PFSK-1 (cell line): ENCODE measurements at regions not wholly inside any gene's neighbourhood (a gene's known extent, or its start where the extent isn't known, plus 50 kb on each side); places are given as distances from the start of the nearest gene placed in this dataset.

Source experiments
- FOXP2 ChIP-seq: optimal IDR thresholded peaks from 2 replicates; pipeline ENCODE3; 2011; ENCODE audit warnings: borderline replicate concordance, control low read depth, inconsistent platforms; ENCODE audit not compliant: insufficient read depth; ENCODE audit errors: extremely low read length, extremely low read depth
- POLR2AphosphoS5 ChIP-seq: IDR thresholded peaks from 2 replicates; pipeline ENCODE4 v1.6.1; 2012; ENCODE audit warnings: low read depth, mild to moderate bottlenecking, control low read depth, low read length, moderate library complexity
- REST ChIP-seq, 2 experiments: IDR thresholded peaks; 2 replicates each; pipeline versions ENCODE4 v1.6.1 to v1.8.0; 2011 to 2012; ENCODE audit warnings: low read depth in 2 of 2, low read length in 2 of 2, control low read depth in 1 of 2, inconsistent platforms in 1 of 2, mild to moderate bottlenecking in 1 of 2, moderate library complexity in 1 of 2; ENCODE audit not compliant: insufficient read depth in 1 of 2
- SIN3A ChIP-seq: IDR thresholded peaks from 2 replicates; pipeline ENCODE4 v1.6.1; 2012; ENCODE audit warnings: mild to moderate bottlenecking, low read length, moderate library complexity, borderline replicate concordance; ENCODE audit not compliant: insufficient read depth
- TAF1 ChIP-seq: IDR thresholded peaks from 2 replicates; pipeline ENCODE4 v1.6.1; 2012; ENCODE audit warnings: low read length, control low read depth, borderline replicate concordance; ENCODE audit not compliant: insufficient read depth

GRCh38 chr1:98316286-98316905 lies 345.1 kb upstream of the SNX7 start:
- TF ChIP-seq FOXP2 = no peak
- TF ChIP-seq REST (IDR thresholded peaks at IDR 0.05; ENCODE audit: insufficient read depth in 1 of 2, low read depth in 2 of 2, low read length in 2 of 2) = no peak
- TF ChIP-seq POLR2AphosphoS5 = no peak
- no peak for TF ChIP-seq TAF1
- no peak for TF ChIP-seq SIN3A

GRCh38 chr1:98315309-98315708 lies 346.2 kb upstream of the SNX7 start:
- TF ChIP-seq SIN3A = no peak
- no peak for TF ChIP-seq FOXP2
- no peak for TF ChIP-seq REST (IDR thresholded peaks at IDR 0.05; ENCODE audit: insufficient read depth in 1 of 2, low read depth in 2 of 2, low read length in 2 of 2)
- TF ChIP-seq TAF1 = no peak
- TF ChIP-seq POLR2AphosphoS5 = no peak

GRCh38 chr1:98314601-98315000 lies 346.9 kb upstream of the SNX7 start:
- TF ChIP-seq SIN3A = no peak
- no peak for TF ChIP-seq TAF1
- no peak for TF ChIP-seq REST (IDR thresholded peaks at IDR 0.05; ENCODE audit: insufficient read depth in 1 of 2, low read depth in 2 of 2, low read length in 2 of 2)
- TF ChIP-seq POLR2AphosphoS5 = no peak
- TF ChIP-seq FOXP2 = no peak

- TF ChIP-seq FOXP2 (no peak), SIN3A (no peak), REST (IDR thresholded peaks at IDR 0.05; ENCODE audit: insufficient read depth in 1 of 2, low read depth in 2 of 2, low read length in 2 of 2) (no peak), TAF1 (no peak), POLR2AphosphoS5 (no peak)
Observed at GRCh38 chr1:98306517-98307089, 354.9 kb upstream of the SNX7 start.

GRCh38 chr1:98305362-98305761 lies 356.2 kb upstream of the SNX7 start:
- TF ChIP-seq FOXP2 (no peak), SIN3A (no peak), POLR2AphosphoS5 (no peak)
